DMS153 (cell line): ENCODE measurements at regions not wholly inside any gene's neighbourhood (a gene's known extent, or its start where the extent isn't known, plus 50 kb on each side); places are given as distances from the start of the nearest gene placed in this dataset.

Experiments
- DNase-seq: peaks from one replicate; lab custom pipeline; 2025; lab: John Stamatoyannopoulos, UW

- no peak for DNase-seq
Measured at GRCh38 chr15:91521996-91522395, 331.5 kb upstream of the SLCO3A1 start.

GRCh38 chr15:91522605-91523332, 330.7 kb upstream of the SLCO3A1 start:
- no peak for DNase-seq

- DNase-seq = no peak
Measured at GRCh38 chr15:91523596-91523995, 329.9 kb upstream of the SLCO3A1 start.

- DNase-seq = no peak
Measured at GRCh38 chr15:91524534-91524933, 329.0 kb upstream of the SLCO3A1 start.

GRCh38 chr15:91525751-91526150, 327.8 kb upstream of the SLCO3A1 start:
- no peak for DNase-seq

GRCh38 chr15:91526424-91526823, 327.1 kb upstream of the SLCO3A1 start:
- no peak for DNase-seq

GRCh38 chr15:91528801-91529200, 324.7 kb upstream of the SLCO3A1 start:
- no peak for DNase-seq

- no peak for DNase-seq
Measured at GRCh38 chr15:91529534-91529933, 324.0 kb upstream of the SLCO3A1 start.

- DNase-seq = no peak
Measured at GRCh38 chr15:91530279-91530678, 323.2 kb upstream of the SLCO3A1 start.

- DNase-seq = no peak
Measured at GRCh38 chr15:91530956-91531582, 322.4 kb upstream of the SLCO3A1 start.

GRCh38 chr15:91534235-91534634, 319.3 kb upstream of the SLCO3A1 start:
- DNase-seq = no peak

- DNase-seq = no peak
Measured at GRCh38 chr15:91534976-91535375, 318.5 kb upstream of the SLCO3A1 start.

- no peak for DNase-seq
Measured at GRCh38 chr15:91535856-91536500, 317.5 kb upstream of the SLCO3A1 start.

GRCh38 chr15:91537856-91538255, 315.7 kb upstream of the SLCO3A1 start:
- peak; percentile 1 for DNase-seq

- no peak for DNase-seq
Measured at GRCh38 chr15:91538782-91539181, 314.7 kb upstream of the SLCO3A1 start.

- DNase-seq = no peak
Measured at GRCh38 chr15:91541286-91541685, 312.2 kb upstream of the SLCO3A1 start.

GRCh38 chr15:91542226-91542625, 311.3 kb upstream of the SLCO3A1 start:
- DNase-seq = no peak

GRCh38 chr15:91547356-91547755, 306.2 kb upstream of the SLCO3A1 start:
- DNase-seq = no peak

GRCh38 chr15:91548549-91548948, 305.0 kb upstream of the SLCO3A1 start:
- no peak for DNase-seq

- peak; percentile 2 for DNase-seq
Measured at GRCh38 chr15:91549581-91549980, 303.9 kb upstream of the SLCO3A1 start.

GRCh38 chr15:91552555-91552954, 301.0 kb upstream of the SLCO3A1 start:
- DNase-seq = no peak

GRCh38 chr15:91553196-91553854, 300.2 kb upstream of the SLCO3A1 start:
- peak; percentile 68 for DNase-seq

GRCh38 chr15:91555312-91555711, 298.2 kb upstream of the SLCO3A1 start:
- DNase-seq = no peak
